ENCODE measurements at regions not wholly inside any gene's neighbourhood (a gene's known extent, or its start where the extent isn't known, plus 50 kb on each side); places are given as distances from the start of the nearest gene placed in this dataset.

DNA sequence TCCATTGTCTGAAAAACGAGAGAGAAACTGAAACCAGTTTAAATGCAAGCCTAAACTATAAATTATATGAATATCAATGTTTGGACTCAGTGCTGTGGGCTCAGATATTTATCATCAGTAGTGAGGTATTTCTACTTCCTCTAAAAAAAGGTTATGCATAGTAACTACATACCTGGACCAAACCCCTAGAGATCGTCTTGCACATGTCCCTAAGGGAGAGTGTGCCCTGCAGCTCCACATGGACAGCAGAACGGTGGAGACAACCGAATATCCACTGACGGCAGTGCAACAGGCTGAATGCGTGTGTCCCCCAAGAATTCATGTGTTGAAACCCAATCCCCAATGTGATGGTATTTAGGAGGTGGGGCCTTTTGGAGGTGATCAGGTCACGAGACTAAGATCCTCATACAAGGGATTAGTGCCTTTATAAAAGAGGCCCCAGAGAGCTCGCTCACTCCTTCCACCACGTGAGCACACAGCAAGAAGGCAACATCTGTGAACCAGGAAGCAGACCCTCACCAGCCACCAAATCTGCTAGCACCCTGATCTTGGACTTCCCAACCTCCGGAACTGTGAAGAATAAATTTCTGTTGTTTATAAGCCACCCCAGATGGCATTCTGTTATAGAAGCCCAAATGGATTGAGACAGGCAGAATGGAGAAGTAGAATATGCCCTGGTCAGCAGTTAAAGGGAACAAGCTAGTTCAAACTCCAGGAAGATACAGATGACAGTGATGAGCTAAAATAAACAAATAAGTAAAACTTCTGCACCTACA is 208.4 kb downstream of the ANAPC1 start:
- no peak for TF ChIP-seq POLR2AphosphoS5 (IDR thresholded peaks at IDR 0.05)
- no peak for TF ChIP-seq CTCF (IDR thresholded peaks at IDR 0.05)

Measured in stomach (tissue), 4 donors.